BE2C (cell line): ENCODE measurements at regions not wholly inside any gene's neighbourhood (a gene's known extent, or its start where the extent isn't known, plus 50 kb on each side); places are given as distances from the start of the nearest gene placed in this dataset.
"Not testable (repeated sequence)": the region's sequence is repeated elsewhere in the genome, so short reads cannot be mapped to it uniquely, and the experiment has no call there.

Source experiments
- DNase-seq: peaks from one replicate; pipeline ENCODE4 v3.0.0-alpha.2; 2020
- H3K27me3 ChIP-seq: fragments of 250-450 bp; sonication (Bioruptor Pico); 2 replicates; pipeline ENCODE4 v1.5.1; 2020; ENCODE audit warnings: mild to moderate bottlenecking
- H3K36me3 ChIP-seq: fragments of 250-450 bp; sonication (Bioruptor Pico); 2 replicates; pipeline ENCODE4 v1.5.1; 2020; ENCODE audit warnings: mild to moderate bottlenecking
- H3K4me1 ChIP-seq: fragments of 250-450 bp; sonication (Bioruptor Pico); 2 replicates; pipeline ENCODE4 v1.5.1; 2020
- H3K4me3 ChIP-seq: 2 replicates; pipeline ENCODE4 v1.5.1; 2011; ENCODE audit warnings: low read depth, low read length
- H3K9me3 ChIP-seq: fragments of 250-450 bp; sonication (Bioruptor Pico); 2 replicates; pipeline ENCODE4 v1.5.1; 2020
- TF ChIP-seq, protein P1 (sequence below): IDR thresholded peaks from 2 replicates; pipeline ENCODE4 v1.5.1; 2012; ENCODE audit warnings: mild to moderate bottlenecking, low read depth, low read length

DNA sequence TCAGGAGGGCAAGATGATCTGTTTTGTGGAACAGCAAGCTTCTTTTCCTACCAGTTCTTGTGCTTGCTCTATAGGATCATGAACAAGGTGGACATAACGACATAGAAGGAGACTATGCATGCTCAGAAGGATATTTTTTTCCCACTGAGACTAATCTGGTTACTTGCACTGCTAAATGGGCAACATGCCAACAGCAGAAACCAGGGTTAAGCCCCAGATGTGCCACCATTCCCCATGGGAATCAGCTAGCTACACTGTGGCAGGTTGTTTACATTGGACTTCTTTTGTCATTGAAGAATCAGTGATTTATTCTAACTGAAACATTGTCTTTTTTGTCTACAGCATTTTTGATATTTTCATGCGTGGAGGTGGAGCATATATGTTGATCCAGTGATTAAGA lies 165.6 kb downstream of the C4orf33 start:
- Histone ChIP-seq H3K4me3 (no peak overlapping the region), H3K4me1 (peaks cover 21% of the 10 kb centered on the region), H3K36me3 (no peaks in the 10 kb centered on the region), H3K9me3 (no peaks in the 10 kb centered on the region), H3K27me3 (no peaks in the 10 kb centered on the region)
- peak; percentile 81 for DNase-seq
- TF ChIP-seq, protein P1, sequence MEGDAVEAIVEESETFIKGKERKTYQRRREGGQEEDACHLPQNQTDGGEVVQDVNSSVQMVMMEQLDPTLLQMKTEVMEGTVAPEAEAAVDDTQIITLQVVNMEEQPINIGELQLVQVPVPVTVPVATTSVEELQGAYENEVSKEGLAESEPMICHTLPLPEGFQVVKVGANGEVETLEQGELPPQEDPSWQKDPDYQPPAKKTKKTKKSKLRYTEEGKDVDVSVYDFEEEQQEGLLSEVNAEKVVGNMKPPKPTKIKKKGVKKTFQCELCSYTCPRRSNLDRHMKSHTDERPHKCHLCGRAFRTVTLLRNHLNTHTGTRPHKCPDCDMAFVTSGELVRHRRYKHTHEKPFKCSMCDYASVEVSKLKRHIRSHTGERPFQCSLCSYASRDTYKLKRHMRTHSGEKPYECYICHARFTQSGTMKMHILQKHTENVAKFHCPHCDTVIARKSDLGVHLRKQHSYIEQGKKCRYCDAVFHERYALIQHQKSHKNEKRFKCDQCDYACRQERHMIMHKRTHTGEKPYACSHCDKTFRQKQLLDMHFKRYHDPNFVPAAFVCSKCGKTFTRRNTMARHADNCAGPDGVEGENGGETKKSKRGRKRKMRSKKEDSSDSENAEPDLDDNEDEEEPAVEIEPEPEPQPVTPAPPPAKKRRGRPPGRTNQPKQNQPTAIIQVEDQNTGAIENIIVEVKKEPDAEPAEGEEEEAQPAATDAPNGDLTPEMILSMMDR, result no peak

DNA sequence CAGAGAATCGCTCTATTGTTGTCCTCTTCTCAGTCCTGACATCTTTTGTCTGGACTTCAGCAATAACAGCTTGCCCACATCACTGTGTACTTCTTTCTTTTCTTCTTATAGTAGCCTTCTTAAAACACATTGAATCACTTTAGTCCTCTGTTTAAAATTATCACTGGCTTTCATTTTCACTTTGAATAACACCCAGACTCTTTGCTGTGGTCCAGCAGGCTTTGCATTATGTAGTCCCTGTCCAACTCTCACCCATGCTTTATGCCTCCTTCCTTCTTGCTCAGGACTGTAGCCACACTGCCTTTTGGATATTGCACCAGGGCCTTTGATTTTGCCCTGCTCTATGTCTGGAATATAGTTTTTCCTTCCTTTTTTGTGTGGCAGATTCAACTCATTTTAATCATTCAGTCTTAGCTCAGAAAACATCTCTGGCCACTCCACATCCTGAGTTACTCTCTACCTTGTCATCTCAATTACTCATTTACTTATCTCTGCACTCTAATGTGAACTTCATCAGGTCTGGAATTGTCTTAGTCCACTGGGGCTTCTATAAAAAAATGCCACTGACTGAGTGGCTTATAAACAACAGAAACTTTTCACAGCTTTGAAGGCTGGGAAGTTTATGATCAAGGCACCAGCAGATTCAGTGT lies 168.2 kb downstream of the C4orf33 start:
- H3K9me3 ChIP-seq, result no peaks in the 10 kb centered on the region

DNA sequence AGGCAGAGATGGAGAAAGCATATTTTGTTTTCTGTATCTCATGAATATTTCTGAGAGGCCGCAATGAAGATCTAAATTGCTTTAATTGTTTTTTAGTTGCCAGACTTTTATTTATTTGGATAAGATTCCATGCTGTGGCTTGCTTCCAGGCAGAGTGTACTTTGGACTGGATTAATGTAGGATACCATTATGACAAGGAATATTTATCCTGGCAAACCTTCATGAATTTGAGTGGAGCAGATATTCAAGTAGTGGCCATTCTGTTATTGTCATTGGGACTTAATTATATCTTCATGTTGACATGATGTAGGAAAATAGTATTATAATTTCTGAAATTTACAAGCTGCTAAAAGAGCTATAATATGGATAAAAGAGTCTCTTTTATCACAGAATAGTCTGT lies 182.9 kb downstream of the C4orf33 start:
- no peaks in the 10 kb centered on the region for H3K27me3 ChIP-seq
- no peaks in the 10 kb centered on the region for H3K9me3 ChIP-seq
- H3K36me3 ChIP-seq, result no peaks in the 10 kb centered on the region
- H3K4me1 ChIP-seq, result peaks cover 4% of the 10 kb centered on the region
- TF ChIP-seq, protein P1, result no peak
- no peak overlapping the region for H3K4me3 ChIP-seq
- no peak for DNase-seq

More for the DNA sequence above, 168.2 kb downstream of the C4orf33 start:
- no peak for DNase-seq
- peaks cover 21% of the 10 kb centered on the region for H3K4me1 ChIP-seq
- H3K36me3 ChIP-seq, result no peaks in the 10 kb centered on the region
- TF ChIP-seq, protein P1, result no peak
- H3K4me3 ChIP-seq, result no peak overlapping the region
- H3K27me3 ChIP-seq, result no peaks in the 10 kb centered on the region

DNA sequence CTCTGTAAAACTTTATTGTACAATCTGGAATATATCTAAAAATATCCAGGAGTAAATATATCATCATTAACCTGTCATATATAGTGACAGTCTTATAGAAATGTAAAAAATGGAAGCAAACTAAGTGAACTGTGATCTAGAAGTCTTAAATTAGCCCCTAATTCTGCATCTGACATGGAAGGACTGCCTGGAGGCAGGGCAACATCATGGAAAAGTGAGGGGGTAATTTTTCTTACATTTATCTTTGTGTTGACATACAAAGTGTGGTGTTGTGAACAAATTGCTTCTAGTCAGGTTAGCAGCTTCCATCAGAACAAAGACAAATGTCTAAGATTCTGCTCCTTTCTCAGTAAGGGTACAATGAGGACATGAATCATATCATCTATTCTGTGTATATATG lies 186.3 kb downstream of the C4orf33 start:
- DNase-seq, result no peak
- no peaks in the 10 kb centered on the region for H3K27me3 ChIP-seq

DNA sequence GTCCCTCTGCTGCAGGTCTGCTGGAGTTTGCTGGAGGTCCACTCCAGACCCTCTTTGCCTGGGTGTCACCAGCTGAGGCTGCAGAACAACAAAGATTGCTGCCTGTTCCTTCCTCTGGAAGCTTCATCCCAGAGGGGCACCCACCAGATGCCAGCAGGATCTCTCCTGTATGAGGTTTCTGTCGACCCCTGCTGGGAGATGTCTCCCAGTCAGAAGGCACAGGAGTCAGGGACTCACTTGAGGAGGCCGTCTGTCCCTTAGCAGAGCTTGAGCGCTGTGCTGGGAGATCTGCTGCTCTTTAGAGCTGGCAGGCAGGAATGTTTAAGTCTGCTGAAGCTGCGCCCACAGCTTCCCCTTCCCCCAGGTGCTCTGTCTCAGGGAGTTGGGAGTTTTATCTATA lies 196.2 kb downstream of the C4orf33 start:
- TF ChIP-seq, protein P1, result peak; percentile 31
- not testable (repeated sequence) for H3K4me3 ChIP-seq, H3K4me1 ChIP-seq, H3K27me3 ChIP-seq, H3K36me3 ChIP-seq, DNase-seq, H3K9me3 ChIP-seq

More for the DNA sequence above, 186.3 kb downstream of the C4orf33 start:
- Histone ChIP-seq H3K9me3 (no peaks in the 10 kb centered on the region), H3K36me3 (no peaks in the 10 kb centered on the region), H3K4me1 (peaks cover 4% of the 10 kb centered on the region), H3K4me3 (no peak overlapping the region)
- TF ChIP-seq, protein P1, result no peak

DNA sequence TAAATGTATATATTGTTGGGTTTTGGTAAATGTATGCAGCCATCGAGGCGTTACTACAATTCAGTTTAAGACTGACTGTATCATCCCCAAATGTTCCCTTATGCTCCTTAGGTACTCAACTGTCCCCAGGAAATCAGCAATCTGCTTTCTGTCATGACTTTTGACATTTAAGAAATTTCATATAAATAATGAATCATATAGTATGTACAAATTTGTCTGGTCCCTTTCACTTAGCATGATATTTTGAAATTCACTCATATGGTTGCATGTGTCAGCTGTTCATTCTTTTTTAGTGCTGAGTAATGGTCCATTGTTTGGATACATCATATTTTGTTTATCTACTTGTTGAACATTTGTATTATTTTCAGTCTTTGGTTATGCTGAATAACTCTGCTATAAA lies 218.8 kb downstream of the C4orf33 start:
- TF ChIP-seq, protein P1, result no peak
- Histone ChIP-seq H3K27me3 (no peaks in the 10 kb centered on the region), H3K36me3 (no peaks in the 10 kb centered on the region), H3K4me1 (no peaks in the 10 kb centered on the region), H3K9me3 (no peaks in the 10 kb centered on the region), H3K4me3 (no peak overlapping the region)
- no peak for DNase-seq
